ENCODE measurements at regions not wholly inside any gene's neighbourhood (a gene's known extent, or its start where the extent isn't known, plus 50 kb on each side); places are given as distances from the start of the nearest gene placed in this dataset.
A peak's percentile ranks its signal among the peaks of the same experiment; 100 is the strongest.

DNA sequence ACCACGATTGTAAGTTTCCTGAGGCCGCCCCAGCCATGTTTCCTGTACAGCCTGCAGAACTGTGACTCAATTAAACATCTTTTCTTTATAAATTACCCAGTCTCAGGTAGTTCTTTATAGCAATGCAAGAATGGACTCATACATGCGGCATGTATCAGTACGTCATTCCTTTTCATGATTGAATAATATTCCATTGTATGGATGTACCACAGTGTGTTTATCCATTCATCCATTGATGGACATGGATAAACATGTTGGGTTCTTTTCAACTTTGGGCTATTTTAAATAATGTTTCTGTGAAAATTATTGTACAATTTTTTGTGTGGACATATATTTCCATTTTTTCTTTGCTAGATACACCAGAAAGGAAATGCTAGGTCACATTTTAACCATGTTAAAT is 99.2 kb upstream of the IGSF1 start:
- 94 to 96% methylated on average over 4 of the region's 4 CpGs for WGBS, 2 donors
- DNase-seq (no peak), ATAC-seq (ENCODE audit: insufficient read depth, low FRiP score) (no peak)
- H3K4me1 ChIP-seq (ENCODE audit: control insufficient read depth in 5 of 5, insufficient read depth in 5 of 5, low read length in 5 of 5) = no peaks in the 10 kb centered on the region
- peaks cover 0 to 11% (median under 1%) of the 10 kb centered on the region in 4 donors for H3K9me3 ChIP-seq (ENCODE audit: control insufficient read depth in 4 of 4, insufficient read depth in 3 of 4, low read length in 3 of 4)
- H3K9ac ChIP-seq (ENCODE audit: insufficient read depth in 1 of 2, low read length in 2 of 2) = no peak overlapping the region
- H3K36me3 ChIP-seq (ENCODE audit: control insufficient read depth in 4 of 4, insufficient read depth in 4 of 4, low read length in 4 of 4) = no peaks in the 10 kb centered on the region
- TF ChIP-seq, protein P1, sequence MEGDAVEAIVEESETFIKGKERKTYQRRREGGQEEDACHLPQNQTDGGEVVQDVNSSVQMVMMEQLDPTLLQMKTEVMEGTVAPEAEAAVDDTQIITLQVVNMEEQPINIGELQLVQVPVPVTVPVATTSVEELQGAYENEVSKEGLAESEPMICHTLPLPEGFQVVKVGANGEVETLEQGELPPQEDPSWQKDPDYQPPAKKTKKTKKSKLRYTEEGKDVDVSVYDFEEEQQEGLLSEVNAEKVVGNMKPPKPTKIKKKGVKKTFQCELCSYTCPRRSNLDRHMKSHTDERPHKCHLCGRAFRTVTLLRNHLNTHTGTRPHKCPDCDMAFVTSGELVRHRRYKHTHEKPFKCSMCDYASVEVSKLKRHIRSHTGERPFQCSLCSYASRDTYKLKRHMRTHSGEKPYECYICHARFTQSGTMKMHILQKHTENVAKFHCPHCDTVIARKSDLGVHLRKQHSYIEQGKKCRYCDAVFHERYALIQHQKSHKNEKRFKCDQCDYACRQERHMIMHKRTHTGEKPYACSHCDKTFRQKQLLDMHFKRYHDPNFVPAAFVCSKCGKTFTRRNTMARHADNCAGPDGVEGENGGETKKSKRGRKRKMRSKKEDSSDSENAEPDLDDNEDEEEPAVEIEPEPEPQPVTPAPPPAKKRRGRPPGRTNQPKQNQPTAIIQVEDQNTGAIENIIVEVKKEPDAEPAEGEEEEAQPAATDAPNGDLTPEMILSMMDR (IDR thresholded peaks at IDR 0.05; ENCODE audit: control extremely low read depth, extremely low read depth) = no peak
- H3K4me3 ChIP-seq = no peak overlapping the region
- no peak overlapping the region for H3K27ac ChIP-seq (ENCODE audit: low read depth in 1 of 2, low read length in 1 of 2)
- peaks cover 0 to 4% (median 4%) of the 10 kb centered on the region in 3 donors for H3K27me3 ChIP-seq (ENCODE audit: control insufficient read depth in 3 of 3, insufficient read depth in 3 of 3, low read length in 2 of 3)

DNA sequence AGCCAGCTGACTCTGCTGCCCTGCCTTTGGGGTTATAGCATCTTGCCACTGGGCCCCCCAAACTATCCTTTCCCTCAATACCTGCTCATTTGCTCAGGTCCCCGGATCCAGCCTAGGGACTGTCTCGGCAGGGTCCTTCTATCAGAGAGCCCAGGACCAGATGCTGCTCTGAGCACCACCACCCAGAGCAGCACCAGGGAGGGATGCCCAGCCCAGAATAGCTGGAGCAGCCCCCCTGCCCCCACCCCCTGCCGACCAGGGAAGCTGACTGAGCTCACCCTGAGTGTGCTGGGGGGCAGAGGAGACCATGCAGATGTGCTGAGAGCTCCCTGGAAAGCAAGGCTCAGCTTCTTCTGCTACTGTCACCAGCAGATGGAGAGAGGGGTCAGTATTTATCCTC is 103.6 kb upstream of the IGSF1 start:
- no peak overlapping the region for H3K4me3 ChIP-seq
- 64 to 100% methylated on average over 2 to 3 of the region's 3 CpGs for WGBS, 2 donors

DNA sequence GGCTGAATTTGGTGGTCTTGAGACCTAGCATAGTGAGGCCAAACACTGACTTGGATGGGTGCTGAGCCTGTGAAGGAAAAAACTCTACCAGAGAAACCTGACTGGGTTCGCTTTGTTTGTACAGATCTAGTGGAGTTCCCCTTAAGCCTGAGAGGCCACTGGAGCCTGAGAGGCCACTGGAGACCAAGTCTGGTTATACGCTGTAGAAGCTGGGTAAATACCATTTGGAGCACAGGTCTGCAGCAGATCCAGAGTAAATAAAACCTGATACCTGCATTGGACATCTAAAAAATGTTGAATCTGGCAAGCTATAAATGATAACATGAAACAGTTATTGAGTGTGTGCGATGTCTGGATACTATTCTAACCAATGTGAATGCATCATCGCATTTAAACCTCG is 104.3 kb upstream of the IGSF1 start:
- Histone ChIP-seq H3K9me3 (ENCODE audit: control insufficient read depth in 4 of 4, insufficient read depth in 3 of 4, low read length in 3 of 4) (peaks cover 0 to 6% (median under 1%) of the 10 kb centered on the region in 4 donors), H3K4me1 (ENCODE audit: control insufficient read depth in 5 of 5, insufficient read depth in 5 of 5, low read length in 5 of 5) (no peaks in the 10 kb centered on the region), H3K9ac (ENCODE audit: insufficient read depth in 1 of 2, low read length in 2 of 2) (no peak overlapping the region), H3K27ac (ENCODE audit: low read depth in 1 of 2, low read length in 1 of 2) (no peak overlapping the region), H3K27me3 (ENCODE audit: control insufficient read depth in 3 of 3, insufficient read depth in 3 of 3, low read length in 2 of 3) (peaks cover 0 to 27% (median 17%) of the 10 kb centered on the region in 3 donors), H3K36me3 (ENCODE audit: control insufficient read depth in 4 of 4, insufficient read depth in 4 of 4, low read length in 4 of 4) (no peaks in the 10 kb centered on the region), H3K4me3 (no peak overlapping the region)
- no peak for ATAC-seq (ENCODE audit: insufficient read depth, low FRiP score)
- DNase-seq = peak in 2 of 3 donors; percentile 4 to 14
- 74 to 81% methylated on average over 5 of the region's 5 CpGs for WGBS, 2 donors
- TF ChIP-seq, protein P1 (IDR thresholded peaks at IDR 0.05; ENCODE audit: control extremely low read depth, extremely low read depth) = no peak

More for the DNA sequence above, 103.6 kb upstream of the IGSF1 start:
- Histone ChIP-seq H3K4me1 (ENCODE audit: control insufficient read depth in 5 of 5, insufficient read depth in 5 of 5, low read length in 5 of 5) (no peaks in the 10 kb centered on the region), H3K36me3 (ENCODE audit: control insufficient read depth in 4 of 4, insufficient read depth in 4 of 4, low read length in 4 of 4) (no peaks in the 10 kb centered on the region), H3K27me3 (ENCODE audit: control insufficient read depth in 3 of 3, insufficient read depth in 3 of 3, low read length in 2 of 3) (peaks cover 0 to 22% (median 17%) of the 10 kb centered on the region in 3 donors), H3K9ac (ENCODE audit: insufficient read depth in 1 of 2, low read length in 2 of 2) (no peak overlapping the region), H3K27ac (ENCODE audit: low read depth in 1 of 2, low read length in 1 of 2) (no peak overlapping the region), H3K9me3 (ENCODE audit: control insufficient read depth in 4 of 4, insufficient read depth in 3 of 4, low read length in 3 of 4) (peaks cover 0 to 7% (median under 1%) of the 10 kb centered on the region in 4 donors)
- TF ChIP-seq, protein P1 (IDR thresholded peaks at IDR 0.05; ENCODE audit: control extremely low read depth, extremely low read depth) = no peak
- DNase-seq (no peak), ATAC-seq (ENCODE audit: insufficient read depth, low FRiP score) (no peak)

DNA sequence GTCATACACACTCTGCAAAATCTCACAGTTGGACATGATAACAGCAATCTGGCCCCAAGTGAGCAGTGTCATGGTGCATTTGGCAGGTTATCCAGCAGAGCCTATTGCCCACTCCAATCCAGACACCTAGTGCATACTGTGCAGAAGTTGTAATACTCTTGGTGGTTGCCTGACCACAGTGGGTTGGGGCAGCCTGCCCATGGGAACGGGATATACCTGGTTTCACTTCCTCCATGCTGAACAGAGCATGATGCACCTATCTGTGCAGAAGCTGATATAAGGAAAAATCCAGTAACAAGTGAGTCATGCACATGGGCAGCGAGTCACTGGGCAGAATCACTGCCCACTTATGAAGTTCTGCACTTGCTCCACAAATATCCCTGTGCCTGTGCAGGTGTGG is 105.3 kb upstream of the IGSF1 start:
- Histone ChIP-seq H3K4me3 (no peak overlapping the region), H3K9ac (ENCODE audit: insufficient read depth in 1 of 2, low read length in 2 of 2) (no peak overlapping the region), H3K27ac (ENCODE audit: low read depth in 1 of 2, low read length in 1 of 2) (no peak overlapping the region), H3K4me1 (ENCODE audit: control insufficient read depth in 5 of 5, insufficient read depth in 5 of 5, low read length in 5 of 5) (no peaks in the 10 kb centered on the region), H3K27me3 (ENCODE audit: control insufficient read depth in 3 of 3, insufficient read depth in 3 of 3, low read length in 2 of 3) (peaks cover 0 to 27% (median 17%) of the 10 kb centered on the region in 3 donors), H3K9me3 (ENCODE audit: control insufficient read depth in 4 of 4, insufficient read depth in 3 of 4, low read length in 3 of 4) (peaks cover 0 to 6% (median 0%) of the 10 kb centered on the region in 4 donors), H3K36me3 (ENCODE audit: control insufficient read depth in 4 of 4, insufficient read depth in 4 of 4, low read length in 4 of 4) (no peaks in the 10 kb centered on the region)
- whole genome bisulfite sequencing, 2 donors = 51 to 62% methylated on average over 2 of the region's 2 CpGs
- no peak for ATAC-seq (ENCODE audit: insufficient read depth, low FRiP score)
- no peak for DNase-seq
- TF ChIP-seq, protein P1 (IDR thresholded peaks at IDR 0.05; ENCODE audit: control extremely low read depth, extremely low read depth) = no peak
